HG03159 (cell line): ENCODE measurements at regions not wholly inside any gene's neighbourhood (a gene's known extent, or its start where the extent isn't known, plus 50 kb on each side); places are given as distances from the start of the nearest gene placed in this dataset.

ENCODE experiments used
- ATAC-seq: cut with Tn5 transposase; IDR thresholded peaks from one replicate; pipeline ENCODE4 v1.9.1; 2021; ENCODE audit warnings: mild to moderate bottlenecking, moderate library complexity; ENCODE audit not compliant: unreplicated experiment

GRCh38 chr1:13921190-13921589 is 221.2 kb downstream of the PRDM2 start:
- no peak for ATAC-seq

- ATAC-seq = no peak
Observed at GRCh38 chr1:13922466-13923110, 222.6 kb downstream of the PRDM2 start.

GRCh38 chr1:13926556-13926955 is 226.6 kb downstream of the PRDM2 start:
- no peak for ATAC-seq

- no peak for ATAC-seq
Observed at GRCh38 chr1:13927736-13928135, 227.7 kb downstream of the PRDM2 start.

GRCh38 chr1:13929313-13929712 is 229.3 kb downstream of the PRDM2 start:
- ATAC-seq = no peak

- no peak for ATAC-seq
Observed at GRCh38 chr1:13930151-13930550, 230.2 kb downstream of the PRDM2 start.

- ATAC-seq = no peak
Observed at GRCh38 chr1:13931226-13931625, 231.2 kb downstream of the PRDM2 start.

GRCh38 chr1:13935336-13935735 is 235.3 kb downstream of the PRDM2 start:
- ATAC-seq = no peak

- ATAC-seq = no peak
Observed at GRCh38 chr1:13941315-13941714, 241.3 kb downstream of the PRDM2 start.

- no peak for ATAC-seq
Observed at GRCh38 chr1:13943055-13943454, 243.1 kb downstream of the PRDM2 start.

GRCh38 chr1:13945856-13946255 is 245.9 kb downstream of the PRDM2 start:
- no peak for ATAC-seq

GRCh38 chr1:13947658-13948057 is 247.7 kb downstream of the PRDM2 start:
- ATAC-seq = no peak

- no peak for ATAC-seq
Observed at GRCh38 chr1:13948396-13948795, 248.4 kb downstream of the PRDM2 start.

GRCh38 chr1:13948888-13949391 is 249.0 kb downstream of the PRDM2 start:
- no peak for ATAC-seq

- ATAC-seq = no peak
Observed at GRCh38 chr1:13949546-13949945, 249.6 kb downstream of the PRDM2 start.

GRCh38 chr1:13950637-13951036 is 250.6 kb downstream of the PRDM2 start:
- ATAC-seq = no peak

GRCh38 chr1:13951793-13952751 is 252.1 kb downstream of the PRDM2 start:
- no peak for ATAC-seq

- no peak for ATAC-seq
Observed at GRCh38 chr1:13952985-13953384, 253.0 kb downstream of the PRDM2 start.

- no peak for ATAC-seq
Observed at GRCh38 chr1:13956393-13956792, 256.4 kb downstream of the PRDM2 start.

GRCh38 chr1:13960375-13960987 is 260.5 kb downstream of the PRDM2 start:
- ATAC-seq = peak; percentile 54

- no peak for ATAC-seq
Observed at GRCh38 chr1:13964768-13965167, 264.8 kb downstream of the PRDM2 start.
